Right lobe of liver (tissue), 6 donors: ENCODE measurements at regions not wholly inside any gene's neighbourhood (a gene's known extent, or its start where the extent isn't known, plus 50 kb on each side); places are given as distances from the start of the nearest gene placed in this dataset.
"Not testable (repeated sequence)": the region's sequence is repeated elsewhere in the genome, so short reads cannot be mapped to it uniquely, and the experiment has no call there.

Experiments
- ATAC-seq, 4 donors: fragments of 200-7000 bp; cut with Tn5 transposase; one replicate each; pipeline ENCODE4 v1.9.1; 2020; ENCODE audit warnings: mild to moderate bottlenecking in 4 of 4, moderate library complexity in 4 of 4
- DNase-seq, 3 donors: peaks; one replicate each; pipeline ENCODE4 v3.0.0-alpha.2; 2020
- H3K27ac ChIP-seq, 3 donors: fragments of 200-600 bp; one replicate each; pipeline ENCODE4 v1.8.0; 2022
- H3K27me3 ChIP-seq, 2 donors: fragments of 200-600 bp; one replicate each; pipeline ENCODE4 v1.8.0; 2022
- H3K36me3 ChIP-seq, 4 donors: fragments of 200-600 bp; sonication (generic) in 1 of 4; one replicate each; pipeline versions ENCODE4 v1.5.1 to v1.8.0; 2017 to 2022; ENCODE audit warnings: control low read depth in 1 of 4
- H3K4me1 ChIP-seq, 4 donors: fragments of 200-600 bp; sonication (generic) in 1 of 4; one replicate each; pipeline versions ENCODE4 v1.5.1 to v1.8.0; 2017 to 2022; ENCODE audit warnings: control low read depth in 1 of 4
- H3K4me3 ChIP-seq, 3 donors: fragments of 200-600 bp; one replicate each; pipeline ENCODE4 v1.8.0; 2022
- H3K9me3 ChIP-seq, 4 donors: fragments of 200-600 bp; sonication (generic) in 1 of 4; one replicate each; pipeline versions ENCODE4 v1.5.1 to v1.8.0; 2017 to 2022; ENCODE audit warnings: control low read depth in 1 of 4
- POLR2A ChIP-seq: fragments of 450-650 bp; IDR thresholded peaks from one replicate; pipeline ENCODE4 v1.6.1; 2017; ENCODE audit warnings: antibody characterized with exemption, mild to moderate bottlenecking
- WGBS: methylation state at CpG from one replicate; pipeline ENCODE4 v1.1.6; 2018; ENCODE audit warnings: low coverage, low lambda C conversion rate; ENCODE audit not compliant: insufficient coverage; ENCODE audit errors: missing lambda C conversion rate; 5-methylcytosine and 5-hydroxymethylcytosine counted together
- intact Hi-C, 2 donors: fragments of 100-400 bp; cut with DNase I; formaldehyde crosslinking; loops; one replicate each; pipeline versions ENCODE4 v1.11.2 to v1.14.1; 2022
- TF ChIP-seq, protein P1 (sequence below), 4 donors: fragments of 200-600 bp in 3 of 4; fragments of 450-650 bp in 1 of 4; IDR thresholded peaks; one replicate each; pipeline versions ENCODE4 v1.5.1 to v1.8.0; 2016 to 2022; ENCODE audit warnings: antibody characterized with exemption in 4 of 4, mild to moderate bottlenecking in 2 of 4
- donor health status: DM: no; HTN: yes; CAD: no.
- donor health status: DM: no; HTN: no; CAD: no.
- donor health status: DM: no; HTN: no; CAD: no.
- donor health status: DM: no; HTN: yes; CAD: no.
- donor health status: DM: no; HTN: yes; CAD: no.

DNA sequence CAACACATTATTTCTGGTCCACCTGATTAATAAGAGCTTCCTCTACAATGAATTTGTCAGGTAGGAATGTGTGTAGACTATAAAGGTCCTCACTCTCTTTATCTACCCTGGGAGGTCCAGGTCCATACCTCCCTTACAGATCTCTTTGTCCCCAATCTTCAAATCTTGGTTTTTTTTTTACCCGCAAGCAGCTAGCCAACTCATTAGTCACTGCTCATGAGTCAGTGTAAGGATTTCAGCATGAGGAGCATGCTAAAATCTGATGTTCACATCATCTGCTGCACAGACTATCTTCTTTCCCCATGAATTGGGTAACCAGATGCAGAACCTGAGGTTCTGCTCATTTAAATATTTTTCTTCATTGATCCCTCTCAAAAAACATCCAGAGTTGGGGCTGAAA is 397.0 kb upstream of the ISX start:
- Histone ChIP-seq H3K4me1 (no peaks in the 10 kb centered on the region), H3K36me3 (no peaks in the 10 kb centered on the region), H3K27me3 (no peaks in the 10 kb centered on the region), H3K4me3 (no peak overlapping the region), H3K27ac (no peak overlapping the region), H3K9me3 (no peaks in the 10 kb centered on the region)
- intact Hi-C loops = no loop called here
- no peak for DNase-seq
- TF ChIP-seq, protein P1, sequence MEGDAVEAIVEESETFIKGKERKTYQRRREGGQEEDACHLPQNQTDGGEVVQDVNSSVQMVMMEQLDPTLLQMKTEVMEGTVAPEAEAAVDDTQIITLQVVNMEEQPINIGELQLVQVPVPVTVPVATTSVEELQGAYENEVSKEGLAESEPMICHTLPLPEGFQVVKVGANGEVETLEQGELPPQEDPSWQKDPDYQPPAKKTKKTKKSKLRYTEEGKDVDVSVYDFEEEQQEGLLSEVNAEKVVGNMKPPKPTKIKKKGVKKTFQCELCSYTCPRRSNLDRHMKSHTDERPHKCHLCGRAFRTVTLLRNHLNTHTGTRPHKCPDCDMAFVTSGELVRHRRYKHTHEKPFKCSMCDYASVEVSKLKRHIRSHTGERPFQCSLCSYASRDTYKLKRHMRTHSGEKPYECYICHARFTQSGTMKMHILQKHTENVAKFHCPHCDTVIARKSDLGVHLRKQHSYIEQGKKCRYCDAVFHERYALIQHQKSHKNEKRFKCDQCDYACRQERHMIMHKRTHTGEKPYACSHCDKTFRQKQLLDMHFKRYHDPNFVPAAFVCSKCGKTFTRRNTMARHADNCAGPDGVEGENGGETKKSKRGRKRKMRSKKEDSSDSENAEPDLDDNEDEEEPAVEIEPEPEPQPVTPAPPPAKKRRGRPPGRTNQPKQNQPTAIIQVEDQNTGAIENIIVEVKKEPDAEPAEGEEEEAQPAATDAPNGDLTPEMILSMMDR (IDR thresholded peaks at IDR 0.05) = no peak
- TF ChIP-seq POLR2A = no peak
- no peak for ATAC-seq
- 90% methylated on average over 1 of the region's 1 CpG for WGBS

DNA sequence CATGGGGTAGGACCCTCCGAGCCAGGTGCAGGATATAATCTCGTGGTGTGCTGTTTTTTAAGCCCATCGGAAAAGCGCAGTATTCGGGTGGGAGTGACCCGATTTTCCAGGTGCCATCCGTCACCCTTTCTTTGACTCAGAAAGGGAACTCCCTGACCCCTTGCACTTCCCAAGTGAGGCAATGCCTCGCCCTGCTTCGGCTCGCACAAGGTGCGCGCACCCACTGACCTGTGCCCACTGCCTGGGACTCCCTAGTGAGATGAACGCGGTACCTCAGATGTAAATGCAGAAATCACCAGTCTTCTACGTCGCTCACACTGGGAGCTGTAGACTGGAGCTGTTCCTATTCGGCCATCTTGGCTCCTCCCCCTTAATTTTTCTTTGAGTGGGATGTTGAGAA is 382.9 kb upstream of the ISX start:
- 40% methylated on average over 1 of the region's 17 CpGs for WGBS
- not testable (repeated sequence) for ATAC-seq, DNase-seq

GRCh38 chr22:34684278-34684677 is 381.7 kb upstream of the ISX start:
- intact Hi-C loops, H3K9me3 ChIP-seq, H3K27ac ChIP-seq, DNase-seq, H3K27me3 ChIP-seq, ATAC-seq, H3K36me3 ChIP-seq, H3K4me1 ChIP-seq, H3K4me3 ChIP-seq: not testable (repeated sequence)
- 82% methylated on average over 2 of the region's 30 CpGs for WGBS

More for the DNA sequence above, 382.9 kb upstream of the ISX start:
- H3K27ac ChIP-seq, H3K36me3 ChIP-seq, intact Hi-C loops, H3K4me1 ChIP-seq, H3K9me3 ChIP-seq, H3K27me3 ChIP-seq, H3K4me3 ChIP-seq: not testable (repeated sequence)

DNA sequence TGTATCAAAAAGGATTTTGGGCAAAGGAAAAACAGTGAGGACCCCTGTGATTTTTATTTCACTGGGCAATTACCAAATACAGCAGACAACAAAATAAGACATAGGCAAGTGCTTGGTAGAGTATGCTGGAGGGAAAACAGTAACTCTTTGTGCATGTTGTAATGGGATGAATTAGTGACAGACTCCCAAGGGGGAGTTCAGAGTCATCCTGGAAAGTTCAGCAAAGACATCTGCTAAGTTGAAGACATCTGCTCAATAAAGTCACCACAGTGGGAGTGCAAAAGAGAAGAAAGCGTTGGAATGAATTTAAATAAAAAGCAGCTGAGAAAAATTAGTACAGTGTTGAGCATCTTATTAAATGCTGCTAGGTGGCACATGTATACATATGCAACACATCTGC is 378.8 kb upstream of the ISX start:
- H3K4me1 ChIP-seq = no peaks in the 10 kb centered on the region

DNA sequence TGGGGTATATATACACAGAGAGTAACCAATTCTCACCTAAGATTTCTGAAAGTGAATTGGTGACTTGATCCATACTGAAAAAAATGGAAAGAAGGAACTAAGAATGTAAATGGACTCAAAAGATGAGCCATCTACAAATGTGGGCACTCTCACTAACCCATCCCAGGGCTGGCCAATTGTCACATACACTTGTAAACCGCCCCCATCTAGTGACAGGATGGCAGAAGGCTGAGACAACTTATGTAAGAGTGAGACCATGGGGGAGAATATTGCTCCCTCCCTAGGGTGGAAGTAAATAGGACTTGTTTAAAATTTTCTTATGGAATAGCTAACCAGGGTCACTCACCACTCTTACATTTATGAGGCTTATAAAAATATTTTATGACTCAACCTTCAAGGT is 377.1 kb upstream of the ISX start:
- no peak for DNase-seq
- no peaks in the 10 kb centered on the region for H3K9me3 ChIP-seq
- no peak for ATAC-seq
- TF ChIP-seq POLR2A = no peak
- TF ChIP-seq, protein P1 (IDR thresholded peaks at IDR 0.05) = no peak
- H3K27me3 ChIP-seq = no peaks in the 10 kb centered on the region
- no peaks in the 10 kb centered on the region for H3K36me3 ChIP-seq
- H3K4me3 ChIP-seq = no peak overlapping the region
- no peaks in the 10 kb centered on the region for H3K4me1 ChIP-seq
- H3K27ac ChIP-seq = no peak overlapping the region
- intact Hi-C loops = no loop called here
- WGBS = 18% methylated on average over 1 of the region's 1 CpG

More for the DNA sequence above, 378.8 kb upstream of the ISX start:
- 14% methylated on average over 1 of the region's 1 CpG for WGBS
- intact Hi-C loops = no loop called here
- Histone ChIP-seq H3K9me3 (no peaks in the 10 kb centered on the region), H3K4me3 (no peak overlapping the region), H3K27ac (no peak overlapping the region), H3K27me3 (no peaks in the 10 kb centered on the region), H3K36me3 (no peaks in the 10 kb centered on the region)
- no peak for TF ChIP-seq POLR2A
- TF ChIP-seq, protein P1 (IDR thresholded peaks at IDR 0.05) = no peak
- ATAC-seq (no peak), DNase-seq (no peak)

- Histone ChIP-seq H3K27me3 (no peaks in the 10 kb centered on the region), H3K4me3 (no peak overlapping the region), H3K27ac (no peak overlapping the region), H3K4me1 (no peaks in the 10 kb centered on the region), H3K36me3 (no peaks in the 10 kb centered on the region), H3K9me3 (no peaks in the 10 kb centered on the region)
- intact Hi-C loops = no loop called here
- 9% methylated on average over 2 of the region's 2 CpGs for WGBS
- ATAC-seq (no peak), DNase-seq (no peak)
- TF ChIP-seq, protein P1 (IDR thresholded peaks at IDR 0.05) = no peak
- no peak for TF ChIP-seq POLR2A
Observed at GRCh38 chr22:34696557-34696956, 369.4 kb upstream of the ISX start.
